ENCODE measurements at regions not wholly inside any gene's neighbourhood (a gene's known extent, or its start where the extent isn't known, plus 50 kb on each side); places are given as distances from the start of the nearest gene placed in this dataset.

DNA sequence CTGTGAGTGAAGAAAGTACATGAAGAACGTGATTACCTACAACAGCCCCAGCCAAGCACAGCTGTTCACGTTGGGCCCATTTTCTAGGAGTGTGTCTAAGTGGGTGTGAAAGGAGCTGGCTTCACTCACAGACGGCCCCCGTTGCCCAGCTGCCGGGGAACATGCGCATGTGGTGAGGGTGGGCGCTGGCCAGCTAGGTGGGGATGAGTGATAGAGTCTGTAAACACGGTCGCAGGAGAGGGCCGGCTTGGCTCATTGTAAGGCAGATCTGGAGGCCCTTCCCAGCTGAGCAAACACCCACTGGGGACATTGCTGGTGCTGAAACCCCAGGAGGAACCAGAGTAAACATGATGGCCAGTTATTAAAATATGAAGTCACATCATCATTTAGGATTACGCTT, 160.5 kb downstream of the TEX29 start:
- no peak overlapping the region for H3K27ac ChIP-seq (ENCODE audit: low read length)
- H3K9me3 ChIP-seq (ENCODE audit: control insufficient read depth, low read length) = no peaks in the 10 kb centered on the region
- H3K4me3 ChIP-seq (ENCODE audit: low read length) = no peak overlapping the region
- WGBS = 46% methylated on average over 11 of the region's 11 CpGs
- H3K4me1 ChIP-seq (ENCODE audit: control insufficient read depth, insufficient read depth, low read length) = no peaks in the 10 kb centered on the region
- DNase-seq (no peak), ATAC-seq (no peak)
- intact Hi-C loops (cut with DNase I) = no loop called here
- H3K27me3 ChIP-seq (ENCODE audit: control insufficient read depth, insufficient read depth) = no peaks in the 10 kb centered on the region

DNA sequence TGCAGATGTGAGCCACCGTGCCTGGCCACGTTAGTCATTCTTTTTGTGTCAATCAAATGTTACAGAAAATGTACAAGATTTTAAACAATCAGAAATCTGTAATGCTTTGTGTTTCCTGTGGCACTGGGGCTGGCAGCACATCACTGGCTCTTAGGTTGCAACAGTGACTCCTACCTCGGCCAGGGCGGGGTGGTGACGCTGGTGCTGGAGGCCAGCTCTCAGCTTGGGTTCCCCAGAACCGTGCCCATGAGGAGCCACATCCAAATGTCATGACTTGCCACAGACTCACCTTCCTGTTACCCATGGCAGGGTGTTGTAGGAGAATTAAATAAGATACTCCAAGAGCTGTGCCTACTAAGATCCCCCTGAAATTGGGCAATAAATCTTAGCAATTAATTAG, 161.7 kb downstream of the TEX29 start:
- intact Hi-C loops (cut with DNase I) = no loop called here
- no peaks in the 10 kb centered on the region for H3K4me1 ChIP-seq (ENCODE audit: control insufficient read depth, insufficient read depth, low read length)
- no peak for DNase-seq
- no peak overlapping the region for H3K27ac ChIP-seq (ENCODE audit: low read length)
- peaks cover 7% of the 10 kb centered on the region for H3K9me3 ChIP-seq (ENCODE audit: control insufficient read depth, low read length)
- H3K4me3 ChIP-seq (ENCODE audit: low read length) = no peak overlapping the region
- ATAC-seq = no peak
- H3K27me3 ChIP-seq (ENCODE audit: control insufficient read depth, insufficient read depth) = no peaks in the 10 kb centered on the region
- WGBS = 84% methylated on average over 6 of the region's 6 CpGs

DNA sequence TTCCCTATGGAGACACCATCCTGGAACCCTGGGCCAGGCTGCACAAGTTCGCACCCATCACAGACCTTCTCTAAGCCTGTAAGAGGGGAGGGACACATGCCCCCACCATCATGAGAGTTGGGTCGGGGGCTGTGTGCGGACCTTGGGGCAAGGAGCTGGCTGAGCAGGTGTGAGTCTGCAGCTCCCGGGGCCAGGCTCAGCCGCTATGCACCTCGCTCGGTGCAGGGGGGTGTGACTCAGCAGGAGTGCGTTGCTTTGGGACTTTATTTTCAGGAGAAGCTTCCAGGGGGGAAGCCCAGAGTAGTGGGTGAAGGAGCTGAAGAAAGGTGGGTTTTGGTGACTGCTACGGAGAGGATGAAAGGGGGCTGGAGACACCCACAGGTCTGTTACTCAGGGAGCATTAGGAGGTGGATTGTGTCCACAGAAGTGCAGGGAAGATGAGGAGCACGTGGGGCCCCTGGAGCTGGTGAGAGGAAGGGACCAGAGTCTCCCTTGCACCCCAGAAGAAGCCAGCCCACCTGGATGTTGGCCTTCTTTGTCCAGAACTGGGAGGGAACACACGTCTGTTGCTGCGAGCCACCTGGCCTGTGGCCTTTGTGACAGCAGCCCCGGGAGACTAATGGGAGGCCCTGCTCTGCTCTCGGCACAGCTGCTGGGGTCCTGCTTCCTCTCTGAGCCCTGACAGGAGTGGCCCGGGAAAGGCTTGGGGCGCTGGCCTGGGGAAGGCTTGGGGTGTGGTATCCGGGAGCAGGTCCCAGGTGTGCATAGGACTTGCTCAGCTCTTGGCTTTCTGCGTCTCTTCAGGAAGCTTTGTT, 162.6 kb downstream of the TEX29 start:
- intact Hi-C loops (cut with DNase I) = no loop called here
- H3K4me3 ChIP-seq (ENCODE audit: low read length) = no peak overlapping the region
- WGBS = 83% methylated on average over 18 of the region's 18 CpGs
- H3K9me3 ChIP-seq (ENCODE audit: control insufficient read depth, low read length) = peaks cover 8% of the 10 kb centered on the region
- no peaks in the 10 kb centered on the region for H3K27me3 ChIP-seq (ENCODE audit: control insufficient read depth, insufficient read depth)
- no peak overlapping the region for H3K27ac ChIP-seq (ENCODE audit: low read length)
- no peak for ATAC-seq
- no peaks in the 10 kb centered on the region for H3K4me1 ChIP-seq (ENCODE audit: control insufficient read depth, insufficient read depth, low read length)
- no peak for DNase-seq

GRCh38 chr13:111483621-111483987, 163.2 kb downstream of the TEX29 start:
- Histone ChIP-seq H3K27me3 (ENCODE audit: control insufficient read depth, insufficient read depth) (no peaks in the 10 kb centered on the region), H3K9me3 (ENCODE audit: control insufficient read depth, low read length) (peaks cover 8% of the 10 kb centered on the region), H3K4me1 (ENCODE audit: control insufficient read depth, insufficient read depth, low read length) (no peaks in the 10 kb centered on the region), H3K4me3 (ENCODE audit: low read length) (no peak overlapping the region), H3K27ac (ENCODE audit: low read length) (no peak overlapping the region)
- ATAC-seq = no peak
- no peak for DNase-seq
- intact Hi-C loops (cut with DNase I) = no loop called here
- WGBS = 91% methylated on average over 7 of the region's 7 CpGs

DNA sequence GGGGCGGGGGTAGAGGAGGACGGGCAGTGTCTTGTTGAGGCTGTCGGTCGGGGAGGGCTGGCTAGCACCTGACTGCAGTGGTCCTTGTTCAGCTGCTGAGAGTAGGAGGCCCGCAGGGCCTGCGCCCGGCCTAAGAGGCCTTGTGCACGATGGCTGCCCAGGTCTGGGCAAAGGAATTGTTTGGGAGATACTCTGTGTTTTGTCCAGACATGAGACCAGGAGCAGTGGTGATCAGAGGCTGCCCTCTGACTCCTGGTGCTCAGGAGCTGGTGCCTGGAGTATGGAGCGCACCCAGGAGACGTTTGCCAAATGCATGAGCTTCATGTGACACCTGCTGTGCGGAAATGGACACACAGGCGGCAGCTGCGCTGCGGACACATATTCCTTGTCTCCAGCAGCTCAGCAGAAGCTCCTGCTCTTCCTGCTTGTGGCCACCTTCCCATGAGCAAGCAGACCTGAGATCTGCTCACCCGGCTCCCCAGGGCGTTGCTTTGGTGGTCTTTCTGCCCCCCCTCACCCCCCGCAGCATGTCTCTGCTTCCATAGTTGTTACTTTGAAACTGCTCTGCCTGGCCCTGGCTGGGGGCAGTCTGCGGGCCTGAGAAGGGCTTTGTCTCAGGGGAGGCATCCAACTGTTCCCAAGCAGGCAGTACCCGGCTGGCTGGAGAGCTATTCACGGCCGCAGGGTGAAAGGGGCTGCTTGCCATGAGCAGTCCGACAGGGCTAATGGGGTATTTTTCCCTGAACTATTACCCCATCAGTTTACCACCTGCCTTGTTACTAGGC, 163.9 kb downstream of the TEX29 start:
- H3K27ac ChIP-seq (ENCODE audit: low read length) = no peak overlapping the region
- no peaks in the 10 kb centered on the region for H3K4me1 ChIP-seq (ENCODE audit: control insufficient read depth, insufficient read depth, low read length)
- intact Hi-C loops (cut with DNase I) = no loop called here
- ATAC-seq (no peak), DNase-seq (no peak)
- H3K9me3 ChIP-seq (ENCODE audit: control insufficient read depth, low read length) = peaks cover 8% of the 10 kb centered on the region
- H3K4me3 ChIP-seq (ENCODE audit: low read length) = no peak overlapping the region
- no peaks in the 10 kb centered on the region for H3K27me3 ChIP-seq (ENCODE audit: control insufficient read depth, insufficient read depth)
- 82% methylated on average over 22 of the region's 22 CpGs for WGBS

DNA sequence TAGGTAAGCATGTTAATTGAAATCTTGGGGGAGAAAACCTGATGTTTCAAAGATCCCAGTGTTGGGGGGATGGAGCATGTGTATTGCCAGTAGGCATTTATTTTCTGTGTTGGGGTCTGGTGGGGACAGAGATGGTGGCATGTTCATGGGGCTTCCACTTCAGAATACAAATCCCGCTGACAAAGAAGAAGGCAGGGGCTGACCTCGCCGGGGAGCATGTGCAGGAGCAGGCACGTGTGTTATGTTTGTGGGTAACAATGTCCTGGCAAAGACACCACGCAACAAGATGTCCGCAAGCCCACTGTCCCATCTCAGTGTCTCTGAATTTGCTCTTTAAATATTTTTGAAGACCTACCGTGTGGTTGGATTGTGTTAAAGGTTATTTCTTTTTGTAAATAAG, 164.5 kb downstream of the TEX29 start:
- intact Hi-C loops (cut with DNase I) = no loop called here
- WGBS = 89% methylated on average over 7 of the region's 7 CpGs
- Histone ChIP-seq H3K9me3 (ENCODE audit: control insufficient read depth, low read length) (peaks cover 8% of the 10 kb centered on the region), H3K4me3 (ENCODE audit: low read length) (no peak overlapping the region), H3K4me1 (ENCODE audit: control insufficient read depth, insufficient read depth, low read length) (no peaks in the 10 kb centered on the region), H3K27me3 (ENCODE audit: control insufficient read depth, insufficient read depth) (no peaks in the 10 kb centered on the region), H3K27ac (ENCODE audit: low read length) (no peak overlapping the region)
- no peak for ATAC-seq
- DNase-seq = no peak

DNA sequence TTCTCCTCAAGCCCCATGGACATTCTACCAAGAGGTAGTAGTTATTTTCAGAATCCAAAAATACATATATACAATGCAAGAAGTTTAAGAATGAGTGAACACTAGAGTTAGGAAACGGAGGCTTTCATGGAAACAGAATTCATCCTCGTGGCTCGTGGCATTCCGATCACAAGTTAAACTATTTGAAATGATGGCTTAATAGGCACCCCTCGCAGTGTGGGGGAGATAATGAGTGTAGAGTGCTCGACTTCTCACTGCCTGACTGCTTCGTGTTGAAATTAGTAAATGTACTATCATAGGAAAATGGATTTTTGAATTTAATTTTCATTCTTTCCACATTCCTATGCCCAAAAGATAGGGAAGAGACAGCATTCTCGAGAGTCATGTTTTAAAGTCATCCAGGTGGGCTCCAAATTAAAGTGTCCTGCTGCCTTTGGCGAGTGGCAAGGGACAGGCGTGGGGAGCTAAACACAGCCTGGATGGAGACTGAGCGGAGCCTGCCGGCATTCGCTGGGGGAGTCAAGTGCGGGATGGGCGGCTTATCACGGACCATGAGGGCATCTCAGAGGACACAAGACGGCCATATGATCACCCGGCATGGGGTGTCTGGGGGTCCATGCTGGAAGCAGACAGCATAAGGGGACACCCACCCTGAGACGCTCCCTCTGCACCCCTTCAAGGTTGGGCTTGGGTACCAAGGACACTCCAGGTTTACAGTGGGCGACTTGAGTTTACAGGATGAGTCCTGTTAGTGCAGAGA, 165.2 kb downstream of the TEX29 start:
- 86% methylated on average over 20 of the region's 20 CpGs for WGBS
- H3K4me1 ChIP-seq (ENCODE audit: control insufficient read depth, insufficient read depth, low read length) = no peaks in the 10 kb centered on the region
- no peaks in the 10 kb centered on the region for H3K27me3 ChIP-seq (ENCODE audit: control insufficient read depth, insufficient read depth)
- intact Hi-C loops (cut with DNase I) = no loop called here
- H3K27ac ChIP-seq (ENCODE audit: low read length) = no peak overlapping the region
- no peak for ATAC-seq
- DNase-seq = no peak
- H3K4me3 ChIP-seq (ENCODE audit: low read length) = no peak overlapping the region
- peaks cover 8% of the 10 kb centered on the region for H3K9me3 ChIP-seq (ENCODE audit: control insufficient read depth, low read length)

GRCh38 chr13:111486331-111486730, 165.9 kb downstream of the TEX29 start:
- no peak for ATAC-seq
- Histone ChIP-seq H3K9me3 (ENCODE audit: control insufficient read depth, low read length) (peaks cover 8% of the 10 kb centered on the region), H3K27ac (ENCODE audit: low read length) (no peak overlapping the region), H3K27me3 (ENCODE audit: control insufficient read depth, insufficient read depth) (no peaks in the 10 kb centered on the region), H3K4me3 (ENCODE audit: low read length) (no peak overlapping the region), H3K4me1 (ENCODE audit: control insufficient read depth, insufficient read depth, low read length) (no peaks in the 10 kb centered on the region)
- no peak for DNase-seq
- intact Hi-C loops (cut with DNase I) = no loop called here
- WGBS = 91% methylated on average over 8 of the region's 8 CpGs

- H3K27me3 ChIP-seq (ENCODE audit: control insufficient read depth, insufficient read depth) = no peaks in the 10 kb centered on the region
- WGBS = 87% methylated on average over 6 of the region's 6 CpGs
Measured at GRCh38 chr13:111486801-111487200, 166.4 kb downstream of the TEX29 start.

DNA sequence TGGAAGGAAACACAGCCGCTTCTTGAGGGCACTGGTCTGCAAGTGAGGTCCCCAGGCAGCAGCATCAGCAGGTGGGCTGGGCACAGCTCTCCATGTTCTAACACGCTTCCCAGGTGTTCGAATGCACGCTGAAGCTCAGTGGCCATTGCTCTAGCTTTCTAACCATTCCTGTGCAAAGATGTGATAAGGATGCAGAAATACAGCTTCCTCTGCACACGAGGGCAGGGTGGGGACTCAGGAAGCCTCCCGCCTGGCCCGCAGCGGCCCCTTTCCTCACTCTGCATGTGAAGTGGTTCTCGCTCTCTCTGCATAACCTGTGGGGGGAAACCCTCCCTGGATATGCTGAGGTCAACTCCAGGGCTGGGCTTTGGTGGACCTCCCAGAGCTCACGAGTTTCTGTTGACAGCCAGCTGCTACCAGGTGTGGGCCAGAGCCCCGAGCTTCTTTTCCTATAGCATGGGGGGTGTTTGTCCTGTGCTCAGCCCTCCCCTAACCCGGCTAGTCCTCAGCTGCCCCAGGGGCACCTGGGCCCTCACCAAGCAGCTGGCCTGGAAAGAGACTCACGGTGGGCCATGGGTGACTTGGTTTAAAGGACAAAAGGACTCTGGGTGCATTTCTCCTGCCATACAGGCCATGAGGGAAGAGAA, 168.2 kb downstream of the TEX29 start:
- ATAC-seq (no peak), DNase-seq (no peak)
- Histone ChIP-seq H3K27me3 (ENCODE audit: control insufficient read depth, insufficient read depth) (no peaks in the 10 kb centered on the region), H3K4me1 (ENCODE audit: control insufficient read depth, insufficient read depth, low read length) (no peaks in the 10 kb centered on the region), H3K27ac (ENCODE audit: low read length) (no peak overlapping the region), H3K4me3 (ENCODE audit: low read length) (no peak overlapping the region), H3K9me3 (ENCODE audit: control insufficient read depth, low read length) (peaks cover 8% of the 10 kb centered on the region)
- WGBS = 67% methylated on average over 13 of the region's 13 CpGs
- intact Hi-C loops (cut with DNase I) = no loop called here

More at GRCh38 chr13:111486801-111487200, 166.4 kb downstream of the TEX29 start:
- intact Hi-C loops (cut with DNase I) = no loop called here
- Histone ChIP-seq H3K27ac (ENCODE audit: low read length) (no peak overlapping the region), H3K9me3 (ENCODE audit: control insufficient read depth, low read length) (peaks cover 8% of the 10 kb centered on the region), H3K4me3 (ENCODE audit: low read length) (no peak overlapping the region), H3K4me1 (ENCODE audit: control insufficient read depth, insufficient read depth, low read length) (no peaks in the 10 kb centered on the region)
- ATAC-seq = no peak
- no peak for DNase-seq

All from right cardiac atrium (tissue), 5 donors.